Right renal cortex interstitium (tissue), 3 donors: ENCODE measurements at regions not wholly inside any gene's neighbourhood (a gene's known extent, or its start where the extent isn't known, plus 50 kb on each side); places are given as distances from the start of the nearest gene placed in this dataset.
A peak's percentile ranks its signal among the peaks of the same experiment; 100 is the strongest.
"Not testable (repeated sequence)": the region's sequence is repeated elsewhere in the genome, so short reads cannot be mapped to it uniquely, and the experiment has no call there.

Source experiments
- DNase-seq, 3 donors: peaks; one replicate each; pipeline ENCODE4 v3.0.0-alpha.2; 2013; ENCODE audit warnings: low read depth in 3 of 3, low spot score in 2 of 3

GRCh38 chr2:39570614-39571013 lies 95.1 kb upstream of the TMEM178A start:
- no peak for DNase-seq

GRCh38 chr2:39571111-39571731 lies 94.5 kb upstream of the TMEM178A start:
- DNase-seq = no peak

GRCh38 chr2:39573276-39573675 lies 92.4 kb upstream of the TMEM178A start:
- no peak for DNase-seq

- no peak for DNase-seq
Observed at GRCh38 chr2:39581866-39582265, 83.9 kb upstream of the TMEM178A start.

GRCh38 chr2:39583213-39583612 lies 82.5 kb upstream of the TMEM178A start:
- no peak for DNase-seq

GRCh38 chr2:39583781-39584180 lies 81.9 kb upstream of the TMEM178A start:
- no peak for DNase-seq

- DNase-seq = no peak
Observed at GRCh38 chr2:39584283-39584965, 81.3 kb upstream of the TMEM178A start.

- DNase-seq = not testable (repeated sequence)
Observed at GRCh38 chr2:39585531-39585930, 80.2 kb upstream of the TMEM178A start.

GRCh38 chr2:39587168-39587567 lies 78.5 kb upstream of the TMEM178A start:
- no peak for DNase-seq

- no peak for DNase-seq
Observed at GRCh38 chr2:39587641-39588040, 78.1 kb upstream of the TMEM178A start.

- peak in 2 of 3 donors; percentile 37 to 38 for DNase-seq
Observed at GRCh38 chr2:39593439-39594393, 72.0 kb upstream of the TMEM178A start.

GRCh38 chr2:39595116-39595515 lies 70.6 kb upstream of the TMEM178A start:
- DNase-seq = no peak

- DNase-seq = no peak
Observed at GRCh38 chr2:39597314-39597713, 68.4 kb upstream of the TMEM178A start.

- no peak for DNase-seq
Observed at GRCh38 chr2:39602616-39603015, 63.1 kb upstream of the TMEM178A start.

GRCh38 chr2:39603436-39603835 lies 62.3 kb upstream of the TMEM178A start:
- no peak for DNase-seq

GRCh38 chr2:39604866-39605265 lies 60.9 kb upstream of the TMEM178A start:
- no peak for DNase-seq

GRCh38 chr2:39606585-39606984 lies 59.1 kb upstream of the TMEM178A start:
- no peak for DNase-seq

GRCh38 chr2:39607538-39608262 lies 58.0 kb upstream of the TMEM178A start:
- no peak for DNase-seq

GRCh38 chr2:39608263-39608575 lies 57.5 kb upstream of the TMEM178A start:
- DNase-seq = no peak

- no peak for DNase-seq
Observed at GRCh38 chr2:39608686-39609441, 56.9 kb upstream of the TMEM178A start.
